HCT116 (cell line): ENCODE measurements at regions not wholly inside any gene's neighbourhood (a gene's known extent, or its start where the extent isn't known, plus 50 kb on each side); places are given as distances from the start of the nearest gene placed in this dataset.

Source experiments
- ATAC-seq: fragments of 200-7000 bp; cut with Tn5 transposase; 2 replicates; pipeline ENCODE4 v1.9.1; 2020; ENCODE audit warnings: mild to moderate bottlenecking, moderate library complexity
- BruUV-seq: library from RNA; stranded (reverse); fragments of 400-500 nt; replicated peaks from 2 replicates; lab custom pipeline; 2021; lab: Mats Ljungman, UMichigan
- CTCF ChIA-PET: fragments of 300-600 bp; sonication (Branson Sonifier 250); formaldehyde crosslinking; loops from one replicate; lab custom pipeline; 2021; ENCODE audit warnings: antibody characterized with exemption; lab: Charles Lee
- POLR2A ChIA-PET: fragments of 300-600, 350-600 bp; sonication (Branson Sonifier 250); formaldehyde crosslinking; loops from one replicate; lab custom pipeline; 2021; ENCODE audit warnings: antibody characterized with exemption; lab: Charles Lee
- RAD21 ChIA-PET, 2 experiments: fragments of 300-600 bp; sonication (Branson Sonifier 250); formaldehyde crosslinking; loops; one replicate each; lab custom pipeline; 2023; ENCODE audit warnings: low total read pairs in 2 of 2; ENCODE audit not compliant: uncharacterized antibody in 2 of 2, unreplicated experiment in 2 of 2, low non-redundant PET in 1 of 2; lab: Charles Lee
- DNase-seq: peaks from one replicate; pipeline ENCODE4 v3.0.0-alpha.2; 2010; ENCODE audit warnings: low read depth, low spot score
- H2AFZ ChIP-seq: fragments of 200-600 bp; shearing (Covaris generic), sonication (generic); 2 replicates; pipeline ENCODE4 v1.6.1; 2017; ENCODE audit warnings: low read depth, mixed run types, mixed read lengths, antibody characterized with exemption, low read length; ENCODE audit not compliant: poor library complexity, severe bottlenecking
- H3K27ac ChIP-seq: 2 replicates; pipeline ENCODE4 v1.5.1; 2012; ENCODE audit warnings: low read depth, low read length
- H3K27me3 ChIP-seq: fragments of 200-600 bp; sonication (generic); 2 replicates; pipeline ENCODE4 v1.6.1; 2016; ENCODE audit warnings: mixed run types, low read length, mixed read lengths; ENCODE audit not compliant: insufficient read depth
- H3K36me3 ChIP-seq, 2 experiments: fragments of 200-500 bp in 1 of 2; fragments of 200-600 bp in 1 of 2; sonication (Bioruptor generic) in 1 of 2; sonication (generic) in 1 of 2; 2 replicates each; pipeline versions ENCODE4 v1.5.1 to v1.6.1; 2014 to 2016; ENCODE audit warnings: low read length in 2 of 2, inconsistent platforms in 1 of 2, mixed read lengths in 1 of 2, mixed run types in 1 of 2; ENCODE audit not compliant: insufficient read depth in 2 of 2, control insufficient read depth in 1 of 2
- H3K4me1 ChIP-seq, 2 experiments: fragments of 200-600 bp in 1 of 2; sonication (generic) in 1 of 2; 2 replicates each; pipeline versions ENCODE4 v1.5.1 to v1.6.1; 2012 to 2017; ENCODE audit warnings: low read length in 2 of 2, inconsistent platforms in 1 of 2, mild to moderate bottlenecking in 1 of 2, mixed read lengths in 1 of 2, mixed run types in 1 of 2, moderate library complexity in 1 of 2; ENCODE audit not compliant: insufficient read depth in 2 of 2, control insufficient read depth in 1 of 2
- H3K4me2 ChIP-seq: fragments of 200-600 bp; sonication (generic); 2 replicates; pipeline ENCODE4 v1.6.1; 2017; ENCODE audit warnings: mixed run types, low read length, mixed read lengths
- H3K4me3 ChIP-seq, 2 experiments: fragments of 200-600 bp in 1 of 2; sonication (generic) in 1 of 2; replicated peaks in 1 of 2; 2 replicates each; pipeline ENCODE4 v1.5.1; 2011 to 2016; ENCODE audit warnings: low read length in 2 of 2, control low read depth in 1 of 2, low read depth in 1 of 2, mild to moderate bottlenecking in 1 of 2, mixed read lengths in 1 of 2, mixed run types in 1 of 2
- H3K79me2 ChIP-seq: fragments of 200-600 bp; sonication (generic); 2 replicates; pipeline ENCODE4 v1.6.1; 2017; ENCODE audit warnings: mild to moderate bottlenecking, mixed run types, low read length, moderate library complexity, mixed read lengths; ENCODE audit not compliant: insufficient read depth
- H3K9ac ChIP-seq: fragments of 200-600 bp; sonication (generic); 2 replicates; pipeline ENCODE4 v1.6.1; 2016; ENCODE audit warnings: low read length, mixed read lengths
- H3K9me2 ChIP-seq: fragments of 200-600 bp; sonication (generic), shearing (Covaris generic); 2 replicates; pipeline ENCODE4 v1.6.1; 2017; ENCODE audit warnings: mixed run types, mild to moderate bottlenecking, moderate library complexity; ENCODE audit not compliant: insufficient read depth
- H3K9me3 ChIP-seq, 2 experiments: fragments of 200-500 bp in 1 of 2; fragments of 200-600 bp in 1 of 2; sonication (Bioruptor generic) in 1 of 2; sonication (generic) in 1 of 2; 2 replicates each; pipeline ENCODE4 v1.6.1; 2014 to 2017; ENCODE audit warnings: low read length in 2 of 2, mixed read lengths in 2 of 2, inconsistent platforms in 1 of 2, low read depth in 1 of 2, mild to moderate bottlenecking in 1 of 2, mixed run types in 1 of 2, moderate library complexity in 1 of 2; ENCODE audit not compliant: control insufficient read depth in 1 of 2, insufficient read depth in 1 of 2
- H4K20me1 ChIP-seq: fragments of 200-600 bp; sonication (generic), shearing (Covaris generic); 2 replicates; pipeline ENCODE4 v1.6.1; 2017; ENCODE audit warnings: mixed run types, mild to moderate bottlenecking, moderate library complexity; ENCODE audit not compliant: insufficient read depth
- ATF3 ChIP-seq: IDR thresholded peaks from 2 replicates; pipeline ENCODE4 v1.6.1; 2012
- CBX3 ChIP-seq: IDR thresholded peaks from 2 replicates; pipeline ENCODE4 v1.6.1; 2012; ENCODE audit warnings: low read depth
- CEBPB ChIP-seq: IDR thresholded peaks from 2 replicates; pipeline ENCODE4 v1.6.1; 2012; ENCODE audit warnings: low read depth
- CTCF ChIP-seq, 3 experiments: fragments of 200-600 bp in 1 of 3; sonication (generic) in 1 of 3; IDR thresholded peaks in 2 of 3; conservative IDR thresholded peaks in 1 of 3; 2 replicates each; pipeline ENCODE4 v1.5.1; 2012 to 2017; ENCODE audit warnings: low read depth in 2 of 3, low read length in 2 of 3, antibody characterized with exemption in 1 of 3, borderline replicate concordance in 1 of 3, control low read depth in 1 of 3, mild to moderate bottlenecking in 1 of 3, mixed read lengths in 1 of 3, mixed run types in 1 of 3, moderate library complexity in 1 of 3; ENCODE audit not compliant: insufficient read depth in 1 of 3
- EZH2 ChIP-seq: fragments of 200-600 bp; sonication (generic); IDR thresholded peaks from 2 replicates; pipeline ENCODE4 v1.6.1; 2017; ENCODE audit warnings: antibody characterized with exemption, mixed run types
- FOSL1 ChIP-seq: IDR thresholded peaks from 2 replicates; pipeline ENCODE4 v1.6.1; 2012; ENCODE audit warnings: low read depth
- JUND ChIP-seq: IDR thresholded peaks from 2 replicates; pipeline ENCODE4 v1.6.1; 2012
- MAX ChIP-seq: IDR thresholded peaks from 2 replicates; pipeline ENCODE4 v1.6.1; 2012
- POLR2A ChIP-seq: IDR thresholded peaks from 2 replicates; pipeline ENCODE4 v1.7.0; 2011; ENCODE audit warnings: borderline replicate concordance; ENCODE audit not compliant: insufficient read depth, insufficient read length; ENCODE audit errors: extremely low read depth
- POLR2AphosphoS5 ChIP-seq: IDR thresholded peaks from 2 replicates; pipeline ENCODE4 v1.6.1; 2011; ENCODE audit warnings: mild to moderate bottlenecking, low read depth, low read length, moderate library complexity
- RAD21 ChIP-seq: IDR thresholded peaks from 2 replicates; pipeline ENCODE4 v1.6.1; 2012; ENCODE audit warnings: low read depth, mild to moderate bottlenecking
- SIN3A ChIP-seq: IDR thresholded peaks from 2 replicates; pipeline ENCODE4 v1.6.1; 2012; ENCODE audit warnings: low read depth
- SP1 ChIP-seq: IDR thresholded peaks from 2 replicates; pipeline ENCODE4 v1.6.1; 2012; ENCODE audit warnings: low read depth
- SRF ChIP-seq: IDR thresholded peaks from 2 replicates; pipeline ENCODE4 v1.6.1; 2012; ENCODE audit warnings: low read depth
- TCF7L2 ChIP-seq: IDR thresholded peaks from 2 replicates; pipeline ENCODE4 v1.7.0; 2011; ENCODE audit warnings: borderline replicate concordance, inconsistent platforms; ENCODE audit not compliant: insufficient read depth, insufficient read length; ENCODE audit errors: extremely low read depth
- ZBTB33 ChIP-seq: IDR thresholded peaks from 2 replicates; pipeline ENCODE4 v1.6.1; 2011; ENCODE audit warnings: mild to moderate bottlenecking, low read length, moderate library complexity; ENCODE audit not compliant: insufficient replicate concordance; ENCODE audit errors: extremely low read depth
- ZNF274 ChIP-seq: fragments of 200-500 bp; sonication (Bioruptor generic); IDR thresholded peaks from 2 replicates; pipeline ENCODE4 v1.6.1; 2014; ENCODE audit warnings: mild to moderate bottlenecking, low read depth, low read length, inconsistent platforms
- intact Hi-C: fragments of 100-400 bp; cut with micrococcal nuclease; formaldehyde crosslinking; loops from 2 replicates; pipeline ENCODE4 v1.10.0; 2022

GRCh38 chr2:14079576-14079975, 552.9 kb upstream of the LRATD1 start:
- H3K4me2 ChIP-seq, result no peak overlapping the region
- POLR2A ChIA-PET, result no interaction called here
- no peaks in the 10 kb centered on the region for H3K79me2 ChIP-seq
- no peak overlapping the region for H2AFZ ChIP-seq
- TF ChIP-seq TCF7L2, result no peak
- no peak for TF ChIP-seq CBX3
- no peak for TF ChIP-seq CTCF (IDR thresholded peaks at IDR 0.05 in 2 of 3, conservative IDR thresholded peaks at IDR 0.05 in 1 of 3; ENCODE audit: borderline replicate concordance in 1 of 3, insufficient read depth in 1 of 3, low read depth in 2 of 3, low read length in 2 of 3)
- TF ChIP-seq MAX, result no peak
- no peak for TF ChIP-seq JUND
- no peak for TF ChIP-seq RAD21
- no peak for TF ChIP-seq ZBTB33
- no peak for TF ChIP-seq POLR2A
- TF ChIP-seq CEBPB, result no peak
- TF ChIP-seq EZH2, result no peak
- TF ChIP-seq SRF, result no peak
- no peak for TF ChIP-seq ATF3
- no peak for TF ChIP-seq ZNF274
- no peak for TF ChIP-seq SP1
- TF ChIP-seq FOSL1, result no peak
- no peak for TF ChIP-seq SIN3A
- no peak for TF ChIP-seq POLR2AphosphoS5
- TF ChIP-seq, all 23 proteins: peak for 0
- DNase-seq (no peak), ATAC-seq (no peak)
- Histone ChIP-seq H3K9me3 (peaks cover 3 to 7% of the 10 kb centered on the region in 2 experiments; a peak in 2 of 4 replicates), H3K36me3 (no peaks in the 10 kb centered on the region), H4K20me1 (no peaks in the 10 kb centered on the region; the same call in 1 of the 2 replicates), H3K27ac (no peak overlapping the region), H3K27me3 (no peaks in the 10 kb centered on the region), H3K4me1 (no peaks in the 10 kb centered on the region), H3K9ac (no peak overlapping the region), H3K9me2 (no peaks in the 10 kb centered on the region), H3K4me3 (no peak overlapping the region)
- intact Hi-C loops, result no loop called here
- CTCF ChIA-PET, result no interaction called here
- RAD21 ChIA-PET, result no interaction called here
- BruUV-seq, result no TSS peak
